ENCODE measurements at regions not wholly inside any gene's neighbourhood (a gene's known extent, or its start where the extent isn't known, plus 50 kb on each side); places are given as distances from the start of the nearest gene placed in this dataset.

GRCh38 chr3:44056446-44057240 lies 185.0 kb upstream of the TOPAZ1 start:
- no peak for DNase-seq (ENCODE audit: low read depth)

- DNase-seq (ENCODE audit: low read depth): peak; percentile 43
Observed at GRCh38 chr3:44058022-44058867, 183.4 kb upstream of the TOPAZ1 start.

GRCh38 chr3:44058868-44059203 lies 182.8 kb upstream of the TOPAZ1 start:
- no peak for DNase-seq (ENCODE audit: low read depth)

GRCh38 chr3:44060164-44060563 lies 181.5 kb upstream of the TOPAZ1 start:
- no peak for DNase-seq (ENCODE audit: low read depth)

- DNase-seq (ENCODE audit: low read depth): no peak
Observed at GRCh38 chr3:44061268-44061667, 180.4 kb upstream of the TOPAZ1 start.

- no peak for DNase-seq (ENCODE audit: low read depth)
Observed at GRCh38 chr3:44061961-44062360, 179.7 kb upstream of the TOPAZ1 start.

- peak; percentile 35 for DNase-seq (ENCODE audit: low read depth)
Observed at GRCh38 chr3:44065311-44066094, 176.2 kb upstream of the TOPAZ1 start.

- DNase-seq (ENCODE audit: low read depth): no peak
Observed at GRCh38 chr3:44066806-44067205, 174.9 kb upstream of the TOPAZ1 start.

- DNase-seq (ENCODE audit: low read depth): no peak
Observed at GRCh38 chr3:44067431-44067830, 174.3 kb upstream of the TOPAZ1 start.

- no peak for DNase-seq (ENCODE audit: low read depth)
Observed at GRCh38 chr3:44068753-44069152, 172.9 kb upstream of the TOPAZ1 start.

GRCh38 chr3:44069276-44069675 lies 172.4 kb upstream of the TOPAZ1 start:
- DNase-seq (ENCODE audit: low read depth): no peak

- no peak for DNase-seq (ENCODE audit: low read depth)
Observed at GRCh38 chr3:44070841-44071546, 170.7 kb upstream of the TOPAZ1 start.

GRCh38 chr3:44072601-44073540 lies 168.8 kb upstream of the TOPAZ1 start:
- DNase-seq (ENCODE audit: low read depth): no peak

GRCh38 chr3:44074181-44074580 lies 167.5 kb upstream of the TOPAZ1 start:
- DNase-seq (ENCODE audit: low read depth): no peak

GRCh38 chr3:44076221-44076829 lies 165.4 kb upstream of the TOPAZ1 start:
- DNase-seq (ENCODE audit: low read depth): no peak

- no peak for DNase-seq (ENCODE audit: low read depth)
Observed at GRCh38 chr3:44077267-44077666, 164.4 kb upstream of the TOPAZ1 start.

- DNase-seq (ENCODE audit: low read depth): no peak
Observed at GRCh38 chr3:44078863-44079262, 162.8 kb upstream of the TOPAZ1 start.

GRCh38 chr3:44079916-44080315 lies 161.8 kb upstream of the TOPAZ1 start:
- DNase-seq (ENCODE audit: low read depth): no peak

- DNase-seq (ENCODE audit: low read depth): no peak
Observed at GRCh38 chr3:44080474-44081072, 161.1 kb upstream of the TOPAZ1 start.

- no peak for DNase-seq (ENCODE audit: low read depth)
Observed at GRCh38 chr3:44090036-44090435, 151.7 kb upstream of the TOPAZ1 start.

Measured in fibroblast of the conjunctiva (primary cell).